Suprapubic skin (tissue), 4 donors: ENCODE measurements at regions not wholly inside any gene's neighbourhood (a gene's known extent, or its start where the extent isn't known, plus 50 kb on each side); places are given as distances from the start of the nearest gene placed in this dataset.

Experiments used
- DNase-seq, 2 donors: peaks; one replicate each; pipeline ENCODE4 v3.0.0-alpha.2; 2019; ENCODE audit warnings: low spot score in 2 of 2
- H3K27ac ChIP-seq: fragments of 200-600 bp; sonication (generic); one replicate; pipeline ENCODE4 v1.5.1; 2019
- H3K27me3 ChIP-seq: fragments of 200-600 bp; sonication (generic); one replicate; pipeline ENCODE4 v1.5.1; 2019
- H3K36me3 ChIP-seq: fragments of 200-600 bp; sonication (generic); one replicate; pipeline ENCODE4 v1.5.1; 2019
- H3K4me1 ChIP-seq: fragments of 200-600 bp; sonication (generic); one replicate; pipeline ENCODE4 v1.5.1; 2019
- H3K4me3 ChIP-seq: fragments of 200-600 bp; sonication (generic); one replicate; pipeline ENCODE4 v1.5.1; 2019; ENCODE audit warnings: mild to moderate bottlenecking
- H3K9me3 ChIP-seq: fragments of 200-600 bp; sonication (generic); one replicate; pipeline ENCODE4 v1.5.1; 2019
- EP300 ChIP-seq: sonication (generic); formaldehyde crosslinking; IDR thresholded peaks from one replicate; pipeline ENCODE4 v1.6.1; 2017; ENCODE audit warnings: antibody characterized with exemption
- POLR2A ChIP-seq, 2 donors: fragments of 450-650 bp; IDR thresholded peaks; one replicate each; pipeline ENCODE4 v1.6.1; 2017; ENCODE audit warnings: antibody characterized with exemption in 2 of 2, mild to moderate bottlenecking in 2 of 2, moderate library complexity in 2 of 2
- POLR2AphosphoS5 ChIP-seq, 3 donors: sonication (generic); formaldehyde crosslinking; IDR thresholded peaks; one replicate each; pipeline ENCODE4 v1.6.1; 2017; ENCODE audit warnings: antibody characterized with exemption in 3 of 3
- WGBS: methylation state at CpG from one replicate; pipeline ENCODE4 v1.1.5; 2018; 5-methylcytosine and 5-hydroxymethylcytosine counted together
- TF ChIP-seq, protein P1 (sequence below), 2 donors: fragments of 200-600 bp in 1 of 2; fragments of 450-650 bp in 1 of 2; sonication (generic) in 1 of 2; IDR thresholded peaks; one replicate each; pipeline ENCODE4 v1.5.1; 2016 to 2019; ENCODE audit warnings: antibody characterized with exemption in 2 of 2, mild to moderate bottlenecking in 1 of 2, moderate library complexity in 1 of 2

DNA sequence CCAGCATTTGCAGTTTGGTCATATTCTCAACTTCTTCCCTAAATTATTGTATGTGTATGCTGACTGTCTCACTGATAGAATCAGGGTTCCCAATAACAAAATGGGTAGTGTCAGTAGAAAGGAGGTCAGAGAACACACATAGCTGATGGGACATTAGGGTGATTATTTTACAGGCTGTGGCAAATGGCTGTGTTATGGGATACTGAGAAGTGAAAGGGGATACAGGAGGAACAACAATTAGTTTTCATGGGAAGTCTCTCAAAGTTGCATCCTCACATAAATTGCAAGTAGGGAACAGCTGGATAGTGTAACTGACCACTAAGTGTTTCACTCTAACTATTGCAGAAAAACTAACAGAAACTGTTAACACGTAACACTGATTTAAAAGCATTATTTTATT is 1199.3 kb downstream of the PCDH17 start:
- WGBS, result 44% methylated on average over 1 of the region's 1 CpG
- TF ChIP-seq POLR2A (IDR thresholded peaks at IDR 0.05), result no peak
- TF ChIP-seq EP300, result no peak
- no peak for TF ChIP-seq POLR2AphosphoS5 (IDR thresholded peaks at IDR 0.05)
- TF ChIP-seq, protein P1, sequence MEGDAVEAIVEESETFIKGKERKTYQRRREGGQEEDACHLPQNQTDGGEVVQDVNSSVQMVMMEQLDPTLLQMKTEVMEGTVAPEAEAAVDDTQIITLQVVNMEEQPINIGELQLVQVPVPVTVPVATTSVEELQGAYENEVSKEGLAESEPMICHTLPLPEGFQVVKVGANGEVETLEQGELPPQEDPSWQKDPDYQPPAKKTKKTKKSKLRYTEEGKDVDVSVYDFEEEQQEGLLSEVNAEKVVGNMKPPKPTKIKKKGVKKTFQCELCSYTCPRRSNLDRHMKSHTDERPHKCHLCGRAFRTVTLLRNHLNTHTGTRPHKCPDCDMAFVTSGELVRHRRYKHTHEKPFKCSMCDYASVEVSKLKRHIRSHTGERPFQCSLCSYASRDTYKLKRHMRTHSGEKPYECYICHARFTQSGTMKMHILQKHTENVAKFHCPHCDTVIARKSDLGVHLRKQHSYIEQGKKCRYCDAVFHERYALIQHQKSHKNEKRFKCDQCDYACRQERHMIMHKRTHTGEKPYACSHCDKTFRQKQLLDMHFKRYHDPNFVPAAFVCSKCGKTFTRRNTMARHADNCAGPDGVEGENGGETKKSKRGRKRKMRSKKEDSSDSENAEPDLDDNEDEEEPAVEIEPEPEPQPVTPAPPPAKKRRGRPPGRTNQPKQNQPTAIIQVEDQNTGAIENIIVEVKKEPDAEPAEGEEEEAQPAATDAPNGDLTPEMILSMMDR (IDR thresholded peaks at IDR 0.05), result no peak
- H3K36me3 ChIP-seq, result no peaks in the 10 kb centered on the region

DNA sequence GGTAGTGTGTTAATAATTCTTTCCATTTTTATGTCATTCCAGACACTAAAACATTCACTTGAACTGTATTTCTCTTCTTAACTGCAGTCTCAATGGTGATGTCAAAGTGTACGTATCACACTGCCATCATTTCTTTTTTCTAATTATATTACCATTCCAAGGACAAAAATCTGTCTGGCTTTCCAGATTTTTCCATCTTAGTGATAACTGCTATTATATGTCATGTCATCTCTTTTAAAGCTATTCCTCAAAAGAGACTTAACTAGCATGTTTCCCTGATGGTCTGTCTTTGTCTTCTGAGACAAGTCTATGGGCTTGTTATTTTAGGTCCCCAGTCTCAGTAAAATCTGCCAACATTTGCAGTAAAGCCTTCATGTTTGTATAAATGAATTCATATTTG is 1207.1 kb downstream of the PCDH17 start:
- Histone ChIP-seq H3K4me1 (no peaks in the 10 kb centered on the region), H3K36me3 (no peaks in the 10 kb centered on the region), H3K4me3 (no peak overlapping the region), H3K27ac (no peak overlapping the region), H3K27me3 (no peaks in the 10 kb centered on the region), H3K9me3 (peaks cover 2% of the 10 kb centered on the region)
- 76% methylated on average over 1 of the region's 1 CpG for WGBS
- no peak for TF ChIP-seq EP300
- no peak for TF ChIP-seq POLR2A (IDR thresholded peaks at IDR 0.05)
- TF ChIP-seq, protein P1 (IDR thresholded peaks at IDR 0.05), result no peak
- TF ChIP-seq POLR2AphosphoS5 (IDR thresholded peaks at IDR 0.05), result no peak
- DNase-seq, result no peak

More for the DNA sequence above, 1199.3 kb downstream of the PCDH17 start:
- Histone ChIP-seq H3K4me3 (no peak overlapping the region), H3K9me3 (no peaks in the 10 kb centered on the region), H3K27ac (no peak overlapping the region), H3K4me1 (no peaks in the 10 kb centered on the region), H3K27me3 (no peaks in the 10 kb centered on the region)
- no peak for DNase-seq

DNA sequence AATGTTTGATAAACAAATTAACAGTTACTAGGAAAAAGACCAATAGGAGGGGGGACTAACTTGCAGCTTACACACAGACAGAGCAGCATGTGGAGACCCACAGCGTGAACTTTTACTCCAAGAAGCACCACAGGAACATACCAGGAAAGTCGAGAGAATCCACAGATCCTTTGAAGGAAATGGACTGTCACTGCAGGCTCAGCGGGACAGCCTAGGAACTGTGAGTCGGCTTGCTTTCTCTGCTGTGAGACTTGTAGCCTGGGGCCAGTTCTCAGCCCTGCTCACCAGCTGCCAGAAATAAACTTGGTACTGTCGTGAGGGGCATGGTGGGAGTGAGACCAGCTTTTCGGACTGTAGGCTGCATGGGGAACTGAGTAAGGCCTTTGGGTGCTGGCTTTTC is 1211.5 kb downstream of the PCDH17 start:
- DNase-seq, result no peak
- WGBS, result 90% methylated on average over 6 of the region's 6 CpGs
- Histone ChIP-seq H3K27me3 (no peaks in the 10 kb centered on the region), H3K36me3 (no peaks in the 10 kb centered on the region), H3K9me3 (peaks cover 10% of the 10 kb centered on the region), H3K4me1 (no peaks in the 10 kb centered on the region), H3K27ac (no peak overlapping the region), H3K4me3 (no peak overlapping the region)
- TF ChIP-seq, protein P1 (IDR thresholded peaks at IDR 0.05), result no peak
- TF ChIP-seq POLR2A (IDR thresholded peaks at IDR 0.05) (no peak), EP300 (no peak), POLR2AphosphoS5 (IDR thresholded peaks at IDR 0.05) (no peak)

DNA sequence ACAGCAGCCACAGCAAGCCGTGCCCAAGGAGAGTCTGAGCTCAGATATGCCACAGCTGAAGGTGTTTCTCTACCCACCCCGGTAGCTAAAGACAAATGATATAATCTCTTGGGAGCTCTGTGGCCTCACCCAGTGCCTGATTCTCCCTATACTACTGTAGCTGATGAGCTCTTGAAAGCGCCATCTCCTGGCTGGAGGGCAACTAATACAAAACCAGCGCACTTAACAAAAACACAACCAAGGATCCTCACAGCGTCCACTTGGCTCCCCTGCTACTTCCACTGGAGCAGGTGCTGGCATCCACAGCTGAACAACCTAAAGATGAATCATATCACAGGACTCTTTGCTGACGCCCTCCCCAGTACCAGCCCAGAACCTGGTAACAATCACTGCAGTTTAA is 1212.0 kb downstream of the PCDH17 start:
- DNase-seq, result no peak
- TF ChIP-seq, protein P1 (IDR thresholded peaks at IDR 0.05), result no peak
- TF ChIP-seq EP300, result no peak
- no peak for TF ChIP-seq POLR2A (IDR thresholded peaks at IDR 0.05)
- TF ChIP-seq POLR2AphosphoS5 (IDR thresholded peaks at IDR 0.05), result no peak
- Histone ChIP-seq H3K4me1 (no peaks in the 10 kb centered on the region), H3K4me3 (no peak overlapping the region), H3K27ac (no peak overlapping the region), H3K36me3 (no peaks in the 10 kb centered on the region), H3K27me3 (no peaks in the 10 kb centered on the region), H3K9me3 (peaks cover 10% of the 10 kb centered on the region)
- WGBS, result 81% methylated on average over 4 of the region's 6 CpGs

DNA sequence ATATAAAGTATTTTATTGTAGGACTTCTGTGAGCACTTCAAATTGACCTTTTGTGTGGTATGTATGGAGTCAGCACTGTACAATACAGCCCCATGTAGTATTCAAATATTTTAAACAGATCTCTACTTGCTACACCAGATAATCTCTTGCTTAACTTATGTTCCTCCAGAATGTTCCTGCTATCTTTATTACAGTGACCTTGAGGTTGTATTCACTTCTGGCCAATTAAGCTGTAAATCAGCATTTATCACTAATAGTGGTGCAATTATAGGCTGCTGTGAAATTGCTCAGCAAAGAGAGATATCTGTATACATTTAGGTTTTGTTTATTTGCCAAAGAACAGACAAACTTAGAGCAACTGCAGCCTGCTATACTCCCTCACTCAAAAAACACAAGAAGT is 1218.6 kb downstream of the PCDH17 start:
- TF ChIP-seq EP300, result no peak
- no peak for TF ChIP-seq POLR2A (IDR thresholded peaks at IDR 0.05)
- no peak for TF ChIP-seq POLR2AphosphoS5 (IDR thresholded peaks at IDR 0.05)
- TF ChIP-seq, protein P1 (IDR thresholded peaks at IDR 0.05), result no peak
- Histone ChIP-seq H3K4me1 (no peaks in the 10 kb centered on the region), H3K27ac (no peak overlapping the region), H3K4me3 (no peak overlapping the region), H3K36me3 (no peaks in the 10 kb centered on the region), H3K9me3 (no peaks in the 10 kb centered on the region), H3K27me3 (no peaks in the 10 kb centered on the region)
- DNase-seq, result no peak
